SU-DHL-6 (cell line): ENCODE measurements at regions not wholly inside any gene's neighbourhood (a gene's known extent, or its start where the extent isn't known, plus 50 kb on each side); places are given as distances from the start of the nearest gene placed in this dataset.

Source experiments
- CTCF ChIP-seq: fragments of 200-600 bp; sonication (generic); IDR thresholded peaks from one replicate; pipeline ENCODE4 v1.5.1; 2017; ENCODE audit warnings: antibody characterized with exemption, mild to moderate bottlenecking, low read length, moderate library complexity; ENCODE audit not compliant: insufficient read depth, poor library complexity, severe bottlenecking
- EZH2phosphoT487 ChIP-seq: fragments of 200-600 bp; sonication (generic), shearing (Covaris generic); conservative IDR thresholded peaks from 2 replicates; pipeline ENCODE4 v1.6.1; 2018; ENCODE audit warnings: mild to moderate bottlenecking, antibody characterized with exemption, low read length, moderate library complexity, mixed read lengths

GRCh38 chr18:2485983-2486382 lies 85.3 kb downstream of the METTL4 start:
- TF ChIP-seq EZH2phosphoT487 (no peak), CTCF (no peak)
